OCI-M1 (cell line): ENCODE measurements at regions not wholly inside any gene's neighbourhood (a gene's known extent, or its start where the extent isn't known, plus 50 kb on each side); places are given as distances from the start of the nearest gene placed in this dataset.
"Not testable (repeated sequence)": the region's sequence is repeated elsewhere in the genome, so short reads cannot be mapped to it uniquely, and the experiment has no call there.

Experiments
- DNase-seq: peaks from one replicate; lab custom pipeline; 2025; lab: John Stamatoyannopoulos, UW

GRCh38 chr15:93823971-93824913, 407.1 kb upstream of the MCTP2 start:
- no peak for DNase-seq

- DNase-seq = no peak
Observed at GRCh38 chr15:93820566-93820965, 410.8 kb upstream of the MCTP2 start.

- no peak for DNase-seq
Observed at GRCh38 chr15:93819826-93820225, 411.5 kb upstream of the MCTP2 start.

- no peak for DNase-seq
Observed at GRCh38 chr15:93816815-93817214, 414.5 kb upstream of the MCTP2 start.

GRCh38 chr15:93811305-93811704, 420.1 kb upstream of the MCTP2 start:
- no peak for DNase-seq

GRCh38 chr15:93809516-93809915, 421.8 kb upstream of the MCTP2 start:
- no peak for DNase-seq

GRCh38 chr15:93803421-93804152, 427.8 kb upstream of the MCTP2 start:
- DNase-seq = no peak

GRCh38 chr15:93801206-93801605, 430.2 kb upstream of the MCTP2 start:
- no peak for DNase-seq

GRCh38 chr15:93800805-93801204, 430.6 kb upstream of the MCTP2 start:
- DNase-seq = no peak

GRCh38 chr15:93789441-93789840, 441.9 kb upstream of the MCTP2 start:
- no peak for DNase-seq

GRCh38 chr15:93780073-93780472, 451.3 kb upstream of the MCTP2 start:
- DNase-seq = no peak

GRCh38 chr15:93779341-93779740, 452.0 kb upstream of the MCTP2 start:
- no peak for DNase-seq

- no peak for DNase-seq
Observed at GRCh38 chr15:93771196-93772030, 459.9 kb upstream of the MCTP2 start.

GRCh38 chr15:93770788-93771187, 460.6 kb upstream of the MCTP2 start:
- DNase-seq = no peak

- DNase-seq = no peak
Observed at GRCh38 chr15:93762036-93762435, 469.3 kb upstream of the MCTP2 start.

GRCh38 chr15:93759629-93760028, 471.7 kb upstream of the MCTP2 start:
- DNase-seq = no peak

- no peak for DNase-seq
Observed at GRCh38 chr15:93758824-93759223, 472.5 kb upstream of the MCTP2 start.

GRCh38 chr15:93748710-93749109, 482.7 kb upstream of the MCTP2 start:
- no peak for DNase-seq

GRCh38 chr15:93734976-93735375, 496.4 kb upstream of the MCTP2 start:
- not testable (repeated sequence) for DNase-seq

GRCh38 chr15:93730724-93731123, 500.6 kb upstream of the MCTP2 start:
- no peak for DNase-seq

GRCh38 chr15:93722165-93722564, 509.2 kb upstream of the MCTP2 start:
- DNase-seq = no peak

- DNase-seq = no peak
Observed at GRCh38 chr15:93720607-93721006, 510.8 kb upstream of the MCTP2 start.
